ENCODE measurements at regions not wholly inside any gene's neighbourhood (a gene's known extent, or its start where the extent isn't known, plus 50 kb on each side); places are given as distances from the start of the nearest gene placed in this dataset.

GRCh38 chrX:42869659-42870476, 91.9 kb upstream of the PPP1R2C start (continued):
- no peak for TF ChIP-seq CHD7 (IDR thresholded peaks at IDR 0.05; ENCODE audit: insufficient replicate concordance, low read length)
- TF ChIP-seq YY1 (IDR thresholded peaks at IDR 0.05; ENCODE audit: low read depth, low read length): no peak
- TF ChIP-seq SUZ12 (IDR thresholded peaks at IDR 0.05; ENCODE audit: low read length): no peak
- no peak for TF ChIP-seq POLR2A (IDR thresholded peaks at IDR 0.05; ENCODE audit: control extremely low read depth in 1 of 2, low read depth in 2 of 2, low read length in 2 of 2)
- TF ChIP-seq SIN3A (conservative IDR thresholded peaks at IDR 0.05 in 1 of 2, IDR thresholded peaks at IDR 0.05 in 1 of 2; ENCODE audit: low read depth in 1 of 2, low read length in 2 of 2): no peak
- no peak for TF ChIP-seq TEAD4 (IDR thresholded peaks at IDR 0.05; ENCODE audit: low read depth, low read length)
- no peak for TF ChIP-seq ZNF274 (IDR thresholded peaks at IDR 0.05; ENCODE audit: borderline replicate concordance, extremely low read depth, low read length)
- TF ChIP-seq RAD21 (IDR thresholded peaks at IDR 0.05 in 1 of 2, conservative IDR thresholded peaks at IDR 0.05 in 1 of 2; ENCODE audit: low read depth in 2 of 2, low read length in 2 of 2): no peak
- no peak for TF ChIP-seq GABPA (IDR thresholded peaks at IDR 0.05; ENCODE audit: borderline replicate concordance, insufficient read depth, low read length)
- no peak for TF ChIP-seq RBBP5 (IDR thresholded peaks at IDR 0.05; ENCODE audit: borderline replicate concordance, low read depth, low read length)
